Activated naive CD4-positive, alpha-beta T cell (primary cell): ENCODE measurements at regions not wholly inside any gene's neighbourhood (a gene's known extent, or its start where the extent isn't known, plus 50 kb on each side); places are given as distances from the start of the nearest gene placed in this dataset.

Experiments
- DNase-seq, 4 experiments: peaks; one replicate each; lab custom pipeline; 2025; lab: John Stamatoyannopoulos, UW

DNA sequence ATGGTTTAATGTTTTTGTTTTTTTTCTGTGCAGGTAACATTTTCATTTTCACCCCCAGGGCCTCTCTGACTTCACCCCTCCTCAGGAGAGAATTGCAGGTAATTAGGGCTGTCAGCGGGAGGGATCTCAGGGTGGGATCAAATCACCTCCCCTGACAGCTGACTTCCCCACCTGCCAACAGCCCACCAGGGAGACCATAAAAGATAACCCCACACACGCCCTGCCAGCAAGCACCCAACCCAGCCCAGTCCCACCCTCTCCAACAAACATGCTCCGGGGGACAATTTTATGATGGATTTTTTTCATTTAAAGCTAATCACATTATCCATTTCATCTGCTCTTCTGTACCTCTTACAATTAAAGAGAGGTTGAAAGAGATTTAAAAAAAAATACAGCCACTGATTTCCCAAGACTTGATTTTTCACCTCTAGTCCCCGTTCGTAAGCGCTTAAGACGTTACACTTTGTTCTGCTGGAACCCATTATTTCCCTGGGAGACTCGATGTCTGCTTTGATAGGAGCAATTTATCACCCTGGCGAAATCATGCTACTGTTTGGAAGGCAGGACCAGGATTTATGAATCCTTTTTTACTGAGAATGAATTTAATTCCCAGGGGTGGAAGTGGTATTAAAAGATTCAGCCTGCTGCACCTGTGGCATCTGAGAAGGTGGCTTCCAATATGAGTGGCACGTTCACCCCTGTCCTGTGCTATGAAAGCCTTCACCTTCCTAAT lies 232.9 kb upstream of the ID2 start:
- no peak for DNase-seq

DNA sequence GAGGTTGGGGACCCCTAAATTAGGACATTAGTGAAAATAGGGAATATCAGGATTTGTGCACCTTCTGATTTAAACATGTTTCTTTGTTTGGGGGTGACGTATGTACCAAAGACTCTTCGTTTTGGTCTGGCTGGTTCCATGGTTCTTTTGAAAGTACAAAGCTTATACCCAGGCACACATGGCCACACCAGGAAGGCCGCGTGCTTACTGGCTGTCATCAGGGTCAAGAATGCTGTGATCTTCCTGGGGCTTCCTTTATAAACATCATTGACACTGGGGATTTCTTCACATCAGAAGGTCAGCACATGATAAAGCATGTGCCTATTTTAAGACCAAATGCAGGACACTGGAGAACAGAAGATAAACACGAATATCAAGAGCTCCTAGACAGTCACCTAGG lies 230.6 kb upstream of the ID2 start:
- no peak for DNase-seq

DNA sequence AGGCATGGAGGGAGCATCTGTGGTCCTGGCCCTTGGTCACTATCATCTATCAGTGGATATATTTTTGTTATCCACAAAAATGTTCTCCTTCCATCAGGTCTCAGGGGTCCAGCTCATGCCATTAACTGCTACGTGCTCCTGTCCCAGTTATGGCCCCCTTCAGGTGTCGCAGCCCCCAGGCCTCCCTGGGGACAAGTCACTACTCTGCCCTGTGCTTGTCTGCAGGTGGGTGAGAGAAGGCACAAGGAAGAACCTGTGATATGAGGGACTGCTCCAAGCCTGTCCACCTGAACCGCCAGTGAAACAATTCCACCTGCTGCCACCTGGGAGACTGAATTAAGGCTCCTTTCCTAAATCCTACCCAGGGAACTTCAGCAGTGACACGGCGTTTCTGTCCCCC lies 229.6 kb upstream of the ID2 start:
- DNase-seq: no peak

DNA sequence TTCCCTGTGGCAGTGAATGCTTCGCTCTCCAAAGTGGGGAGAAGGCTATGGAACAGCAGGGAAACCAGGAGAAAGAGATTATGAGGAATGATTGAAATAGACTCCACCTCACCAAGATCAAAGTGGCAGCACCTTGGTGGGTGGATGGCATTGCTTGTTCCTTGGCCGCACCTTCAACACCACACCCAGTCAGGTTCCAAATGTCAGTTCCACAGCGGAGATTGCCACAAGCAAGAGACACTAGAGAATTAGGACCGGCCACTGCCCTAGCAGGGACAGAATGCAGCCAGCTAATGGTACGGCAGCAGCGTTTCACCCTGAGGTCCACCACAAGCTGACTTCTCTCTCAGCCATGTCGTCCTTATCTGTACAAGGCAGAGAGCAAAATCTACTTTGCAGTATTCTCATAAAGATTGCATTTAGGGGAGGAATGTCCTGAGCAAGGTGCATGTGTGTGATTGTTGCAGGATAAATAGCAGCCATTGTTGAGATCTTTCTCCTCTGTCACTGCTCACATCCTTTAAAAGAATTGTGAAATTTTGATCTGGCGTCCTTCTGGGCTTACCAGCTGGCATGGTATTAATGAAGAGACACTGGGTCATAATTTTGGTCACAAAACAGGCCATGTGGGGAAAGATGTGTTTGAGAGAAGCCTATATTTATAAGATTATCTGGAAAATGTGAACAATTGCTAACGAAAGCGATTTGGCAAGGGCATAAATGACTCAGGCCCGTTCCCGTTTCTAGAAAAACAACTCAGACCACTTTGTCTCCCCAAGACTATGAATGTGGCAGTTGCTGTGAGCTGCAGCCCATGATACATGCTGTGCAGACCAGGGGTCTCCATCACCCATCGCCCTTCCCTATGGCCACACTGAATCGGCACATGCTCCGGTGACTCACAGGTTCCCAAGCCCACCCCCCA lies 228.6 kb upstream of the ID2 start:
- DNase-seq: no peak

DNA sequence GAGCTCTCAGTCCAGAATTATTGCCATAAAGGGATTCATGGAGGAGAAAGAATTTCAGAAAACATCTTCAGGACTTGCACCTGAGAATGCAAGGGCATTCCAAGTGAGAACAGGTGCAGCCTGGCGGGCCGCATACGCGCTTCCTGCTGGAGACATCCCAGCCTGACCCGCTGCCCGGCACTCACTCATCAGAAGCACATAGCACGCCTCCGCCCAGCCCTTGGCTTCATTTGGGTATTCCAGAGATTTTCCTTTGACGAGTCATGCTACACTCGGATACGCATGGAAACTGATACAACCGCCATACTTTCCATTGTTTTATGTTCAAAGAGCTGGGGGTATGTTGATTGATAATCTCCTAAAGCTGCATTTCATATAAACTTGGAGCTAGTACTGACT lies 228.0 kb upstream of the ID2 start:
- DNase-seq: no peak

DNA sequence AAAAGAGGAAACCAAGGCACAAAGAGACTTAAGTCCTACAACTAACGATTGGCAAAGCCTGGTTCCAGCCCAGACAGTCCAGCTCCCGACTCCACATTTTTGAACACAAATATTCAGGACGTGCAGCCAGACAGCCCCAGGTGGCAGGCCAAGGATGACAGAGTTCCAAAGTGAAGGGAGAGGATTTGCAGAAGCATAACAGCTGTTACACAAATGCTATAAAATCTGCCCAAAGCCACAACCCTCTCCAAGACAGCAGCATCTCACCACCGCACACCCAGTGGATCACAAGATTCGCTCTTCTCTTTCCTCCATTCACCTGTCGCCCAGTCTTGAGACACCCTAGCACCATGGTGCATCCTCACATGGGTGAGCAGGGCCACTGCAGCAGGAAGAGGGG lies 227.1 kb upstream of the ID2 start:
- DNase-seq: no peak

DNA sequence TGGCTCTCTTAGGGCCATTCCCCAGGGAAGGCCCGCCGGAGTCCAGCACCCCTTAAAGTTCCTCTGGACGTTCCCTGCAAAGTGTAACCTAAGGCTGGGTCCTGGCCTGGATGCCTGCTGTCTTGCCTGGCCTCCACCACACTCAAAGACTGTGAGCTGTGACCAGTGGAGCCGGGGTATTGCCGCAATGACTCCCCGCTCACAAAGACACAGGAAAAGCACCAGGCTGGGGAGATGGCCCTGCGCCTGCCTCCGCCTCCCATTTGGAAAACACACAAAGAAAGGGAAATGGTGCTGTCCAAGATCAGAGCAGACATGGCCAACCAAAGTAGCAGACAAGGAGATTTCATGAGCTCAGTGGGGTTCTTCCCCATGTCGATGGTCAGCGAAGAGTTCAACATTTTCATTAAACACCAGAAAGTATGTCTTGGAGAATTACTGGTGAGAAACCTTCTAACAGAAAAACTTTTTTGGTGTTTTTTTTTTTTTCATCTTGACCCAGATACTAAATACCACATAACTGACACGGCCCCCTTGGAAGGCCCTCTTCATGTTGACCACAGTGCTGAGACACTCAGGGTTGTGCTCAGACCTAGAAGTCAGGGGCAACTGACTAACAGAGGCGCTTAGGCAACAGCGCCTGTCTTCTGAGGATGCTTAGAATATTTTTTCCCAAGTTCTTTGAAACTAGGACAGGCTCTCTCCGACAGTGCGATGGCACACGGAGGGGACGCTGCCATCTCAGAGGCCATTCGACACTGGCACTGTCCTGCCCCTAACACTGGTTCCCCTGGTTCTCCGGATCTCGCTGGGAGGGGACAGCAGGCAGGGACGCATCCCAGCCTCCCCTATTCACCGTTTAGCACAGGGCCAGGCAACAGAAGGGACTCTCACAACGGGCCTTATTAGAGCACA lies 226.4 kb upstream of the ID2 start:
- no peak for DNase-seq

DNA sequence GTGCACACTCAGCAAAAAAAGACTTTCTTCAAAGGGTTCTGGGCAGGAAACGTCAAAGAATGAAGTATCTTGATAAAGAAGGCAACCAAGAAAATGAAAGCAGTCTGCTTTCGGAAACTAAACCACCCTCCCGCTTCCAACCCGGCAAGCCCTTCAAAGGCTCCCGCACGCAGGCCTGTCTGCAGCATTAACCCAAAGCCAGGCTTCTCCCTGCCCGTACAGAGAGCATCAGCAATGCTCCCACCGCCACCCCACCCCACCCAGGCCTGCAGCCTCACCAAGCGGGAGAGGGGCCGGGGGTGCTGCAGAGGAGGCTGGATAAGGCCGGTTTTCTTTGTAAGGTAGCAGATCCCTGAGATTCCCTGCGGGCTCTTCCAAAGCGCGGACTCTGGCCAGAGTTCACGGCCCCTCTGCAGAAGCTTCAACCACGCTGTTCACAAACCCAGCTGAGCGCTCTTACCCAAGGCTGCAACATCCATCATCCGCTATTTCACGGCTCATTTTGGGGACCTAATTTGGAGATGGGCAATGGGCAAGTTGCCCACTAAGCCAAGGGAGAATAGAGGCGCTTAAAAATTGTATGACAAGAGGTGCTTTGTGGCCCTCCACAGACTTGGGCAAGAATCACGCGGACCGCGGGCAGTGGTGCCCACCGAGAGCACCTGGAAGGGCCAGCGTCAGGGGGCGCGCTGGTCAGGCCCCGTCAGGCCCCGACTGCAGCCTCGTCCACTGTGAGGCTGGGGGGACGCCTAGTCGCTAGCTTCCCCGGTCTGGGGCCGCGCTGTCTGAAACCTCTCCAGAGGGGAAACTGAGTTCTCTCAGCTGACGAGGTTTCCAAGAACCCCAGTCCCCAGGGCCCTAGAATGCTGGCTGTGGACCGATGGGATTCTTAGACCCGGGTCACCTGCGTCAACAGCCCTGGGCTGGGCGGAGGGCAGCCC lies 225.4 kb upstream of the ID2 start:
- peak in 1 of 4 experiments; percentile 17 for DNase-seq

DNA sequence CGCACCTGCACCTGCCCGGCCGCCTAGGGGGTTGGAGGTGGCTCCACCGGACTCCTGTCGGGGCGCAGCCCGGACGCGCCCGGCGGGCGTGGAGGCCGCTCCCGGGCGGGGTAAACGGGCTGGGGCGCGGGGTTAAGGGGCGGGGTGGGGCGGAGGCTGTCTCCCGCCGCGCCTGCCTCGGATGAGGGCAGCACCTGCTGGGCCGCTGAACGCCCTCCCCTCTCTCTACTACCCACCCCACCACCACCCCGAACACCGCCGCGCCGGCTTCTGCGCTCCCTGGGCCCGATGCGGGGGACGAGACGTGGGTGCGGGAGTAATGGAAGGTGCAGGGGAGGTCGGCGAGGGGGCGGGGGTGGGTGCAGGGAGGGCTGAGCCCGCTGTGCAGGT lies 224.8 kb upstream of the ID2 start:
- peak in 1 of 4 experiments; percentile 9 for DNase-seq

DNA sequence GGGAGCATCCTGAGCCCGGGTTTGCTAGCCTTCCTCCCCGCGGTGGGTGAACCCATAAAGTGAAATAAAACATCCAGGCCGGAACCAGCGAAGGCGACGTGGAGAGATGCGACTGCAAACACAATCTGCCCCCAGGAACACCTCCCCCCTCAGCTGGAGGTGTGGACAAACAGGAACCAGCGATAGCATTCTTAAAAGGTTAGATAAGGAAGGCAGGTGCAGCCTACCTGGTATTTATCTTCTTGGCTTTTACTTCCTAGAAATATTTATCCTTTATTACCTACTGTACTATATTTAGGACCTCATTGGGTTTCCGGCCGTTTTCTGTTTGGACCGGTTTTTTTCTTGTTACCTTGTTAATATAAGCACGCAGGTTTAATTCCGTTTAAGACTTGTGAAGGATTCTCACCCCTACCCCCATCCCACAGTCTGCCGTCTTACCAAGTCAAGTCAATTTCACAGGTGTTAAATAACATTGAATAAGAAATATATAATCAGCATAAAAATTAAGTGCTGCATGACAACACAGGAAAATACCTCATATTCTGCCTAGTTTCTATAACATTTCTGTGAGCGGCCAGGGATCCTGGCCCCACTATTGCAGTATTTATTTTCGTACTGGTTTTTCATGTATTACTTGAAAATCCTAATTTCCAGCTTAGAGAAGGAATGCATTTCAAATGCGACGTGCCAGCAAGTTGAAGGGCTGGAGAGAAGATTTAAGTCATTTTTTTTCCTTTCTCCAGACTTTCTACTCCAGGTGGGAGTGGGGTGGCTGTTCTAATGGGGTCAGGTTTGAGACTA lies 224.0 kb upstream of the ID2 start:
- no peak for DNase-seq

DNA sequence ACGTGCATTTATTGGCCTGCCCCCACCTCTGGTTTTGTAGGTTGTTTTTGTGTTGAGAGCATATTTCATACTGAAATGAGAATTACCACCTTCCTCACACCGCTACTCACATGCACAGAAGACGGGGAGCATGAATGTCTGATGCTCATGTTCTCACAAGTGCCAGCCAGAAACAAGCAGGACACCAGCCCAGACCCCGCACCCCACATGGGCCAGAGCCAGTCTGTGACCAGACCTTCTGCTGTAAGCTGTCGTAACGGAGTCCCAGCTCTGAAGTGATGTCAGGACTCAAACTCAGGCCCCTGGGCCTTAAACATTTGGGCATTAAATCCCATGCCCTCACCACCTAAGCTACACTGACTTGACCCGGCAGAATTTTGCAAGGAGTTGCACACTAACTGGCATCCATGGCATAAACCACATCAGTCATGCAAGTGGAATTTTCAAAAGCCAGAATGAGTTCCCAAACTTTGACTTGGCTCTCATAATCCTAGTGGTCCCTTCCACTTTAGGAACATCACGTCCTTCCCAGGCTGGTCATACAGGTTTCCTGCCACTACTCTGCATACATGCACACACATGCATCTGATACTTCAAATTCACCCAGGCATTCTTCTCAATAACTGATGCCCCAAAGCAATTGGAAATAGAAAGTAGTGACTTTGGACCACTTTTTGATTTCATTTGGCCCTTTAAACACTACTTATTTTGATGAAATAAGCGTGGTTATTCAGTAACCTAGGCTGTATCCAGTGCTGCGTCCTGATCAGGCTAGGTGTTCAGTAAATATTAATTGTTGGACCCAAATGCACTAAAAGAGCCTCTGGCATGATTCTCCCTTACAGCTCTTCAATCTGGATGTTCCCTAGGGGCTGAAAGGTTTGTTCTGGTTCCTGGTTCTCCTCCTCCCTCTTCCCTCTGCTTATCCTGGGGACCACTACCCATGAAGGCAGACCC lies 223.1 kb upstream of the ID2 start:
- no peak for DNase-seq

DNA sequence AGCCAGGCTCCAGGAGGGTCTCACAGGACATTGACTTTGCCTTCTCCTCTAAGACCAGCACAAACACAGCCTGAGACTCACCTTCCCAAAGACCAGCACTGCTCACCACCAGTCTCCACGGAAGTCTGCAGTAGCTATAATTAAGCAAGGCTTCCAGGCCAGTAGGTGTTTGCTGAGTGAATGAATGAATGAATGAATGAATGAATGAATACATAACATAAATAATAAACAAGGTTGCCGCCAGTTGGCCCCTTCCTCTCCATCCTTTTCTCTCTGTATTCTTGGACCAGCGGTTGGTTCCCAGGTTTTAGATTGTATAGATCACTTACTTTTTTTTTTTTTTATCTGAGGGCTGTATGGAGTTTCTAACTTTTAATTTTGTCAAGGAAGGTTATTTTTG lies 222.4 kb upstream of the ID2 start:
- DNase-seq: no peak

DNA sequence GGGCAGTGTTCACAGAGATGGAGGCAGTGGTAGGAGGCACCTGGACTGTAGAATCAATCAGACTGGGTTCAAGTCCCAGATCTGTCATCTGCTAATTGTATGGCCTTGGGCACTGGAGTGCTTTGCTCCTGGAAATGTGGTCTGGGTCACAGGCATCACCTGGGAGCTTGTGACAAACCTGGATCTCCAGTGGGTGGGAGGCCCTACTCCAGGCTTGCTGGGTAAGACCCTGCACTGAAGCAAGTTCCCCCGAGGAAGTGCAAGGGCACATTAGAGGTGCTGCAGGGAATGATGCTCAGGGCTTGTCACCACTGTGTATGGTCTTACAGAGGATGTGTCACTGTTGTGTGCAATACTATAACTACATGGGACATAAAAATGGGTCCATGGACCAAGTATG lies 220.5 kb upstream of the ID2 start:
- DNase-seq: no peak

DNA sequence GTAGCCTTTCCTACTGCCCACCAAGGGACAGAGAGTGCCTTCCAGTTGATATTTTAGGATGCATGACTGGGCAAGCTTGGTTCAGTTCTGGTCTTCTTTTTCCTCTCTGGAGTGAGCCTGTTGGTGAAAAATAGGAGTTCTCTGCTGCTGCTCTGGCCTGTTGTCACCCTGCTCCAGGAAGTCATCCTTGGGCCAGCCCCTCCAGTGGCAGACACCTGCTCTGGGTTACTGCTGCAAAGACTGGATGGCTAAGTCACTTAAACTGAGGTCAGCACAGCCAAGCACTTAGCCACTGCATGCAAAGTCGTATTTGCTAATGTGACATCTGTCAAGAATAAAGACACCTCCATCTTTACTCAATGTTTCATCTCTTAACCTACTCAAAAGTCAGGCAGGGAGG lies 219.6 kb upstream of the ID2 start:
- no peak for DNase-seq

DNA sequence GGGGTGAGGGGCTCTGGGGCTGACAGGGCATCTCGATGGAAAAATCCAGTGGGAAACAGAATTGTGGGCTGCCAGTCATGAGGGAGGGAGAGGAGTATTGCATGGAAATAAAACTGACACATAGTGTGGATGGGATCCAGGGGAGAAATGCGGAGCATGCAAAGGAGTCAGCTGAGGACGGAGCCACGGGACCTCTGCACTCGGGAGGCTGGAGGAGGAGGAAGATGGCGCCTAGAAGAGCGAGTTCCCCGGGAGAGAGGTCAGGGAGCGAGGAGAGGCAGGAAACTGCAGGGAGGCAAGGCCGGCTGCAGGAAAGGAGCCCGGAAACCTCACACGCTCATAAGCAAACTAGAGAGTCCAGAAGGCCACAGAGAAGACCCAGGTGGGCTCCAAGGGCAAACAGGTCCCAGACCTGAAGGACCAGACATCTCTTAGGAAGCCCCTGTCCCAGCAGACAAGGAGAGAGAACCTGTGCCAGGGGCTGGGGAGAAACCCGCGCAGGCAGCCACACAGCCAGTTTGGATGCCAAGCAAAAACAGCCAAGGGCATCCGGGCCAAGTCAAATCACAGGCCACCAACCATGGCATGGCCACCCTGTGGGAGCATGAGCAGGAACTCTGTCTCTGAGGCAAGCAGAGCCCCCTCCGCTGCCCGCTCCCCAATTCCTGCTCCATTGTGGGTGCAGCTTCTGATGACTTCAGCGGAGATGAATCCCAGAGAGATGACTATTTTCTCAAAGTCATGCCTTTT lies 218.8 kb upstream of the ID2 start:
- DNase-seq: no peak

DNA sequence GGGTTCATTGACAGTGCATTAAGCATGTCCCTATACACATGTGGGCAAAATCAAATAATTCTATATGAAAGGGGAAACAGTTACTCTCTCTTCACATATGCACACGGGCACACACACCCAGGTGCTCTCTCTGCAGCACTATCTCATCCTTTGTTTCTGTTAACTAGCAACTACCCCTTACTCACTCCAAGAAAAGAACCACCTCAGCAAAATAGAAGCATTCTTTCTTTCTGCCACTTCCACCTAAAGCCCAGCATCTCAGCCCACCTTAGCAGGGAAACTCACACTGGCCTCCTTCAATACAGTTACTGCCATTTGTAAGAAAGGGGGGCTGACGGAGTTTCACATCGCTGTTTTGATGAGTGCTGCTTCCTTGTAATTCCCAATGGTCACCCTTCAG lies 216.3 kb upstream of the ID2 start:
- no peak for DNase-seq

DNA sequence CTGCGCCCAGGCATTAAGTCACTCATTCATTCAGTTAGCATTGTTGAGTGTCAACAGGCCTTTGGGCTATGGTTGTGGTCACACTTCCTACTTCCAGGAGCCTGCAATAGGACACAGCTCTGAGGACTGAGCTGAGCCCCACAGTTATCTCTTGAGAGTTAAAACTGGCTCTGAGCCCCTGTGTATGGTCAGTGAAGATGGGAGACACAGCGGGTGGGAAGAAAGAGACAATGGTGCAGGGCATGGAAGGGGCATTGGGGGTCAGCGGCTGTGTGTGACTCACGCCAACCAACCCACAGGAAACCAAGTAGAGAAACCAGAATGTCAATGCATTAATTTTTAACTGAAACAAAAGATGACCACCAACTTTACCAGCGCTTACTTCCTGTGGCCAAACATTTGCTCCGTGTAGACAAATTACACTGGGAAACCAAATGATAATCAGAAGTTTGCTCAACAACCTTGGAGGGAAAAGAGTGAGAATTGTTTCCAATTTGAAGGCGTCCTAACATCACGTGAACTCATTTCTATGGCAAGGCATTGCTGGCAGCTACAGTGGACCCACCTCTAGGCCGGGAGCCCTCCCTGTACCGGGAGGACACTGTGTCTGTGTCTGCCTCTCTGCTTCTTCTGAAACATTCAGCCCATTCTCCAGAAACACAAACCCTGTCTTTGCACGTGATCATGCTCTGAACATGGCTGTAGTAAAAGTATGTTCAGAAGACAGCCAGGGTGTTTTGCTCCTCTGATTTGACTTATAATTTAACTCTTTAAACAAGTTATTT lies 212.0 kb upstream of the ID2 start:
- DNase-seq: no peak
